Testis (tissue), 2 donors: ENCODE measurements at regions not wholly inside any gene's neighbourhood (a gene's known extent, or its start where the extent isn't known, plus 50 kb on each side); places are given as distances from the start of the nearest gene placed in this dataset.

Experiments
- CTCF ChIP-seq, 3 experiments: fragments of 450-650 bp in 2 of 3; fragments of 200-600 bp in 1 of 3; sonication (generic) in 1 of 3; IDR thresholded peaks; one replicate each; pipeline ENCODE4 v1.5.1; 2016 to 2019; ENCODE audit warnings: antibody characterized with exemption in 3 of 3, mild to moderate bottlenecking in 2 of 3, moderate library complexity in 1 of 3
- POLR2A ChIP-seq: fragments of 450-650 bp; IDR thresholded peaks from one replicate; pipeline ENCODE4 v1.6.1; 2017; ENCODE audit warnings: antibody characterized with exemption, mild to moderate bottlenecking, moderate library complexity

GRCh38 chr9:99405359-99405758, 183.3 kb downstream of the SEC61B start:
- TF ChIP-seq CTCF (IDR thresholded peaks at IDR 0.05) (no peak), POLR2A (no peak)
